GM06990 (cell line): ENCODE measurements at regions not wholly inside any gene's neighbourhood (a gene's known extent, or its start where the extent isn't known, plus 50 kb on each side); places are given as distances from the start of the nearest gene placed in this dataset.
"Not testable (repeated sequence)": the region's sequence is repeated elsewhere in the genome, so short reads cannot be mapped to it uniquely, and the experiment has no call there.

ENCODE experiments used
- DNase-seq: peaks from one replicate; pipeline ENCODE4 v3.0.0-alpha.2; 2011; ENCODE audit not compliant: insufficient read length; ENCODE audit errors: extremely low read depth
- H3K27me3 ChIP-seq: replicated peaks from 2 replicates; pipeline ENCODE4 v1.6.0; 2011; ENCODE audit warnings: low read length; ENCODE audit not compliant: control insufficient read depth, insufficient read depth
- H3K36me3 ChIP-seq: 2 replicates; pipeline ENCODE4 v1.5.1; 2011; ENCODE audit warnings: low read length; ENCODE audit not compliant: control insufficient read depth, insufficient read depth
- H3K4me3 ChIP-seq: replicated peaks from 2 replicates; pipeline ENCODE4 v1.5.1; 2011; ENCODE audit warnings: low read depth, mild to moderate bottlenecking, control low read depth, low read length
- TF ChIP-seq, protein P1 (sequence below): IDR thresholded peaks from 2 replicates; pipeline ENCODE4 v1.5.1; 2011; ENCODE audit warnings: low read length, control low read depth, mild to moderate bottlenecking, inconsistent platforms; ENCODE audit not compliant: insufficient read depth, poor library complexity, severe bottlenecking

DNA sequence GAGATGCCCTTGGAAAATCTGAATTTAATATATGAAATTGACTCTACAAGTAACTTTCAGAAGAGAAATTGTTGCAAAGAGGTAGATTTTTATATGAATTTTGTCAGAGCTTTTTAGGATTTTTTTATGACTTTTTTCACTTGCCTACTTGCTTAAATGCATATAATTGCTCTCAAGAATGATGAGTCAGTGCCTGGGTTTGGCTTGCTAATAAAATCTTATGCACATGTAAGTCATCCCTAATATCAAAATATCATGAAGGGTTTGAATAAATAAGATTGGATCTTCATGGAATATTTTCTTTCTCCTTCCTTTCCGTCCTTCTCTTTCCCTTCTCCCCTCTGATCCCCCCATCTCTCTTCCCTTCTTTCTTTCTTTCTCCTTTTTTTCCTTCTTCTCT, 354.1 kb downstream of the TXNL1 start:
- Histone ChIP-seq H3K36me3 (no peaks in the 10 kb centered on the region), H3K27me3 (no peaks in the 10 kb centered on the region), H3K4me3 (no peak overlapping the region)
- no peak for DNase-seq
- TF ChIP-seq, protein P1, sequence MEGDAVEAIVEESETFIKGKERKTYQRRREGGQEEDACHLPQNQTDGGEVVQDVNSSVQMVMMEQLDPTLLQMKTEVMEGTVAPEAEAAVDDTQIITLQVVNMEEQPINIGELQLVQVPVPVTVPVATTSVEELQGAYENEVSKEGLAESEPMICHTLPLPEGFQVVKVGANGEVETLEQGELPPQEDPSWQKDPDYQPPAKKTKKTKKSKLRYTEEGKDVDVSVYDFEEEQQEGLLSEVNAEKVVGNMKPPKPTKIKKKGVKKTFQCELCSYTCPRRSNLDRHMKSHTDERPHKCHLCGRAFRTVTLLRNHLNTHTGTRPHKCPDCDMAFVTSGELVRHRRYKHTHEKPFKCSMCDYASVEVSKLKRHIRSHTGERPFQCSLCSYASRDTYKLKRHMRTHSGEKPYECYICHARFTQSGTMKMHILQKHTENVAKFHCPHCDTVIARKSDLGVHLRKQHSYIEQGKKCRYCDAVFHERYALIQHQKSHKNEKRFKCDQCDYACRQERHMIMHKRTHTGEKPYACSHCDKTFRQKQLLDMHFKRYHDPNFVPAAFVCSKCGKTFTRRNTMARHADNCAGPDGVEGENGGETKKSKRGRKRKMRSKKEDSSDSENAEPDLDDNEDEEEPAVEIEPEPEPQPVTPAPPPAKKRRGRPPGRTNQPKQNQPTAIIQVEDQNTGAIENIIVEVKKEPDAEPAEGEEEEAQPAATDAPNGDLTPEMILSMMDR = no peak

DNA sequence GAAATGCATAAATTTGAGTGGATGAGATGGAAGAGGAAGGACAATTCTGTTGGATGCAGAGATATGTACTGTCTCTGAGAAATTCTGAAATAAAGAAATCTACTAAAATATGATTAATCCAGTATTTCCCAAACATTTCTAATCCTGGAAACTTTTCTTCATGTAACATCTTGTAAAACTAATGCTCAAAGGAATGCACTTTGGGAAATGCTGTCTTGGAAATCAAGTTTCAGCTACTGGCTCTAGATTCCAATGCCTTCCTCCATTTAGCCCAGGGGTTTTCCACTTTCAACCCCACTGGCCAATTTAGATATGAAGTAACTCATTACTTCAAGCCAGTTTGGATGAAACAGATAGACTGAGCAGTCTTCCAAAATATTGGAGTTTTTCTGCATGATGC, 355.1 kb downstream of the TXNL1 start:
- no peak for DNase-seq
- TF ChIP-seq, protein P1 = no peak
- no peaks in the 10 kb centered on the region for H3K36me3 ChIP-seq
- H3K27me3 ChIP-seq = no peaks in the 10 kb centered on the region
- H3K4me3 ChIP-seq = no peak overlapping the region

DNA sequence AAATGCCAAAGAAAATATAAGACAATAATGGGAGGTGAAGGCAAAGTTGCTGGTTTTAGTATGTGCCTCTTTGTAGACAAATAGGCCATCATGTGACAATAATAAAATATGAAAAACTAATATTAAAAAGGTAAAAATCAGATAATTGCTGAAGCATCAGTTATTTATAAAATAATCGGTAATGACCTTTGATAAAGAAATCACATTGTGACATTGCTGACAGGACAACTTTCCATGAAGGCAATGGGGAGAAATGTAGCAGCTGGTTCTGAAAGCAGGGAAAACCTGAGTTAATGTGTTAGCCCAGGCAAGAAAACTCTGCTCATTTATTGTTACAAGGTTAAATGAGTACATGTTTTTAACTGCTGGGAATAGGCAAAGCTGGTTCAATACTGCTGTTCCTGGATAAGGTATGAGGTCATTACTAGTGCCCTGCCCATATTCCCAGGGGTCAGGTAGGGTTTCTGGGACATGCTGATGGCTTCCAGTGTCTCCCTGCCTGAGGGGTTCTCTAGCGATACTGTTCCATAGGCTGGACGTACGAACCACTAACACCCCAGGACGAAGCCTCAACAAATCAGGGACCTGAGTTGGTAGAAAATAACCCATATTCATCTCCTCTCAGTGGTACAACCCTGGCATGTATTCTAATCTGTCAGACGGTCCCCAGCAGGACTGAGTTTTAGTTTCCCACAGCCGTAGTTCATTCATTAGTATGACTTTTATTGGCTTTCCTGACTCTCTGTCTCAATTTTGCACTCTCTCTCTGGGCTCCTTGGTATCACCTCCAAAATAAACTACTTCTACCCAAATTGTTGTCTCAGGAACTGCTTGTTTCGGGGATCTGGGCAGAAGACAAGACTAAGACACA, 355.9 kb downstream of the TXNL1 start:
- Histone ChIP-seq H3K4me3 (no peak overlapping the region), H3K36me3 (no peaks in the 10 kb centered on the region), H3K27me3 (no peaks in the 10 kb centered on the region)
- DNase-seq = no peak
- TF ChIP-seq, protein P1 = no peak

DNA sequence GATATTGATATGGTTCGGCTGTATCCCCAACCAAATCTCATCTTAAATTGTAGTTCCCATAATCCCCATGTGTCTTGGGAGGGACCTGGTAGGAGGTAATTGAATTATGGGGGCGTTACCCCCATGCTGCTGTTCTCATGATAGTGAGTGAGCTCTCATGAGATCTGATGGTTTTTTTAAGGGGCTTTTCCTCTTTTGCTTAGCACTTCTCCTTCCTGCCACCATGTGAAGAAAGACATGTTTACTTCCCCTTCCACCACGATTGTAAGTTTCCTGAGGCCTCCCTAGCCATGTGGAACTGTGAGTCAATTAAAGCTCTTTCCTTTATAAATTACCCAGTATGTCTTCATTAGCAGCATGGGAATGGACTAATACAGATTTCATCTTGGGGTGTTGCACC, 358.6 kb downstream of the TXNL1 start:
- not testable (repeated sequence) for H3K27me3 ChIP-seq, H3K4me3 ChIP-seq, DNase-seq, H3K36me3 ChIP-seq

DNA sequence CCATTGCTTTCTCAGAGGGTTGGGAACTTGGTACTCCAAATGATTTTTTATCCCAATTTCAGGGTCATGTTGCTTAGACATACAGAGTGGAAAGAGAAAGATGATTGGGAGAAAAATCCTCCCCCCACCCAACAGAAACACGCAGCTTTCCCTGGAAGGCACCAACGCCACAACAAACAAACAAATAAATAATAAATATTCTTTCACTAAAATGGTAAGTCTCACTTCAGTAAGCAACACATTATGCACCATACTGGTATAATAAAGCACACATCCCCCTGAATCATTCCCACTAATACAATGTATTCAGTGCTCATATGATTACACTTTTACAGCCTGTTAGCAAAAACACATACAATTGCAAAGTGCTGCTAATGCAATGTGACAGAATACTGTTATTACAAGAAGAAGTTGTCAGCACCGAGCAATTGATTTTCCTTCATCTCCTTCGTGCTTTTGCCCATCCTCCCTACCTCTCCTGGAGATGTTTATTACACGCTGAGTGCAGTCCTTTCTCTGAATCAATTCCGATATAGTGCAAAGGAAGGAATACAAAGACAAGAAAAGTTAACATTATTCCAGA, 359.9 kb downstream of the TXNL1 start:
- Histone ChIP-seq H3K36me3 (no peaks in the 10 kb centered on the region), H3K27me3 (no peaks in the 10 kb centered on the region), H3K4me3 (no peak overlapping the region)
- DNase-seq = no peak
- TF ChIP-seq, protein P1 = no peak

DNA sequence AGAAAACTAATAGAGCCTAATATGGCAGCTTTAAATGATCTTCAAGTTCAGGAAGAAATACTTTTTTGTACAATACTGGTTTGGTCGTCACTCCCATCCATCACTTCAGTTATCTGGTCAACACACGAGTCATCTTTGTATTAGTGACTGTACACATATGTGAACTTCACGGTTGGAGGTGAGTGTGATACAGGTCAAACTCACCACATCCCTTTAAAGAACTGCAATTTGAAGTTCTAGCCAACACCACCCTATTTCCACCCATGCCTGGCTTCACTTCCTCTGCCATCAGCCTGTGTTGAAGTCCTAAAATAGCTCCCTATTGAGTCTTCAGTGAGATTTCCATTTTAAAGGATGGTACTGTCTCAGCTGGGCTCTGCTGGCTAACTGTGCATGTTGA, 361.9 kb downstream of the TXNL1 start:
- DNase-seq = no peak
- TF ChIP-seq, protein P1 = no peak
- H3K36me3 ChIP-seq = no peaks in the 10 kb centered on the region
- H3K4me3 ChIP-seq = no peak overlapping the region
- H3K27me3 ChIP-seq = no peaks in the 10 kb centered on the region
